ENCODE measurements at regions not wholly inside any gene's neighbourhood (a gene's known extent, or its start where the extent isn't known, plus 50 kb on each side); places are given as distances from the start of the nearest gene placed in this dataset.

GRCh38 chrX:43357741-43358140, 298.4 kb upstream of the MAOA start:
- no peak overlapping the region for H3K4me2 ChIP-seq (ENCODE audit: insufficient read depth, low read length, poor library complexity, severe bottlenecking)
- no peaks in the 10 kb centered on the region for H3K9me3 ChIP-seq (replicated peaks in 1 of 2; ENCODE audit: control insufficient read depth in 2 of 2, insufficient read depth in 1 of 2, low read depth in 1 of 2, low read length in 2 of 2)
- H3K4me3 ChIP-seq (ENCODE audit: low read length in 2 of 2), result no peak overlapping the region
- no peak overlapping the region for H3K18ac ChIP-seq (ENCODE audit: low read length)
- H3K4ac ChIP-seq (ENCODE audit: low read length), result no peak overlapping the region
- H3K27me3 ChIP-seq (ENCODE audit: control insufficient read depth in 3 of 3, insufficient read depth in 3 of 3, low read depth in 1 of 3, low read length in 3 of 3), result no peaks in the 10 kb centered on the region
- H3K36me3 ChIP-seq (replicated peaks in 1 of 2; ENCODE audit: control insufficient read depth in 2 of 2, insufficient read depth in 2 of 2, low read length in 2 of 2), result no peaks in the 10 kb centered on the region
- no peak overlapping the region for H2BK15ac ChIP-seq (ENCODE audit: low read length)
- H3K14ac ChIP-seq (ENCODE audit: low read length), result no peak overlapping the region
- H3K9ac ChIP-seq (ENCODE audit: low read depth, low read length, poor library complexity), result no peak overlapping the region
- no peak overlapping the region for H2BK12ac ChIP-seq (ENCODE audit: low read length)
- H3K4me1 ChIP-seq (ENCODE audit: control insufficient read depth in 2 of 2, insufficient read depth in 1 of 2, low read depth in 1 of 2, low read length in 2 of 2), result no peaks in the 10 kb centered on the region
- no CpG with 5 or more reads among the region's 1 CpG for WGBS, 2 donors (ENCODE audit: extremely low coverage in 2 of 2, insufficient read length in 2 of 2, insufficient replicate concordance in 1 of 2)
- no peak overlapping the region for H2BK5ac ChIP-seq (ENCODE audit: low read length)
- H2AK5ac ChIP-seq (ENCODE audit: low read depth, low read length), result no peak overlapping the region
- no peak overlapping the region for H2AFZ ChIP-seq (ENCODE audit: low read length)
- no peaks in the 10 kb centered on the region for H3K79me1 ChIP-seq (ENCODE audit: low read depth, low read length)
- no peak overlapping the region for H3K23ac ChIP-seq (ENCODE audit: low read depth, low read length, poor library complexity)
- no peak for DNase-seq (ENCODE audit: low spot score)
- no peak overlapping the region for H2BK120ac ChIP-seq (ENCODE audit: low read depth, low read length)
- no peak overlapping the region for H4K91ac ChIP-seq (ENCODE audit: low read depth, low read length, poor library complexity)
- H4K8ac ChIP-seq (ENCODE audit: low read depth, low read length), result no peak overlapping the region
- H3K27ac ChIP-seq (replicated peaks; ENCODE audit: low read length), result no peak overlapping the region

GRCh38 chrX:43373032-43373431, 283.1 kb upstream of the MAOA start:
- DNase-seq (ENCODE audit: low spot score), result no peak
- H3K4me2 ChIP-seq (ENCODE audit: insufficient read depth, low read length, poor library complexity, severe bottlenecking), result no peak overlapping the region
- H3K14ac ChIP-seq (ENCODE audit: low read length), result no peak overlapping the region
- no peaks in the 10 kb centered on the region for H3K79me1 ChIP-seq (ENCODE audit: low read depth, low read length)
- H2BK12ac ChIP-seq (ENCODE audit: low read length), result no peak overlapping the region
- no peak overlapping the region for H2BK15ac ChIP-seq (ENCODE audit: low read length)
- H3K27me3 ChIP-seq (ENCODE audit: control insufficient read depth in 3 of 3, insufficient read depth in 3 of 3, low read depth in 1 of 3, low read length in 3 of 3), result no peaks in the 10 kb centered on the region
- H4K91ac ChIP-seq (ENCODE audit: low read depth, low read length, poor library complexity), result no peak overlapping the region
- H3K4me3 ChIP-seq (ENCODE audit: low read length in 2 of 2), result no peak overlapping the region
- H3K18ac ChIP-seq (ENCODE audit: low read length), result no peak overlapping the region
- no peak overlapping the region for H4K8ac ChIP-seq (ENCODE audit: low read depth, low read length)
- H3K4ac ChIP-seq (ENCODE audit: low read length), result no peak overlapping the region
- no peak overlapping the region for H2BK5ac ChIP-seq (ENCODE audit: low read length)
- no peak overlapping the region for H3K27ac ChIP-seq (replicated peaks; ENCODE audit: low read length)
- H3K9me3 ChIP-seq (replicated peaks in 1 of 2; ENCODE audit: control insufficient read depth in 2 of 2, insufficient read depth in 1 of 2, low read depth in 1 of 2, low read length in 2 of 2), result no peaks in the 10 kb centered on the region
- no peaks in the 10 kb centered on the region for H3K36me3 ChIP-seq (replicated peaks in 1 of 2; ENCODE audit: control insufficient read depth in 2 of 2, insufficient read depth in 2 of 2, low read length in 2 of 2)
- H3K4me1 ChIP-seq (ENCODE audit: control insufficient read depth in 2 of 2, insufficient read depth in 1 of 2, low read depth in 1 of 2, low read length in 2 of 2), result no peaks in the 10 kb centered on the region
- no peak overlapping the region for H2AFZ ChIP-seq (ENCODE audit: low read length)
- H2BK120ac ChIP-seq (ENCODE audit: low read depth, low read length), result no peak overlapping the region
- H2AK5ac ChIP-seq (ENCODE audit: low read depth, low read length), result no peak overlapping the region
- no CpG with 5 or more reads among the region's 3 CpGs for WGBS, 2 donors (ENCODE audit: extremely low coverage in 2 of 2, insufficient read length in 2 of 2, insufficient replicate concordance in 1 of 2)
- no peak overlapping the region for H3K23ac ChIP-seq (ENCODE audit: low read depth, low read length, poor library complexity)
- no peak overlapping the region for H3K9ac ChIP-seq (ENCODE audit: low read depth, low read length, poor library complexity)

- WGBS, 2 donors (ENCODE audit: extremely low coverage in 2 of 2, insufficient read length in 2 of 2, insufficient replicate concordance in 1 of 2), result no CpG with 5 or more reads among the region's 3 CpGs
- Histone ChIP-seq H3K4me3 (ENCODE audit: low read length in 2 of 2) (no peak overlapping the region), H3K18ac (ENCODE audit: low read length) (no peak overlapping the region), H3K14ac (ENCODE audit: low read length) (no peak overlapping the region), H4K91ac (ENCODE audit: low read depth, low read length, poor library complexity) (no peak overlapping the region), H3K79me1 (ENCODE audit: low read depth, low read length) (no peaks in the 10 kb centered on the region), H2BK12ac (ENCODE audit: low read length) (no peak overlapping the region), H3K27me3 (ENCODE audit: control insufficient read depth in 3 of 3, insufficient read depth in 3 of 3, low read depth in 1 of 3, low read length in 3 of 3) (no peaks in the 10 kb centered on the region), H3K27ac (replicated peaks; ENCODE audit: low read length) (no peak overlapping the region), H2AFZ (ENCODE audit: low read length) (no peak overlapping the region), H2BK15ac (ENCODE audit: low read length) (no peak overlapping the region), H3K4me1 (ENCODE audit: control insufficient read depth in 2 of 2, insufficient read depth in 1 of 2, low read depth in 1 of 2, low read length in 2 of 2) (no peaks in the 10 kb centered on the region), H3K4me2 (ENCODE audit: insufficient read depth, low read length, poor library complexity, severe bottlenecking) (no peak overlapping the region), H2BK5ac (ENCODE audit: low read length) (no peak overlapping the region), H2BK120ac (ENCODE audit: low read depth, low read length) (no peak overlapping the region), H3K36me3 (replicated peaks in 1 of 2; ENCODE audit: control insufficient read depth in 2 of 2, insufficient read depth in 2 of 2, low read length in 2 of 2) (no peaks in the 10 kb centered on the region), H3K9me3 (replicated peaks in 1 of 2; ENCODE audit: control insufficient read depth in 2 of 2, insufficient read depth in 1 of 2, low read depth in 1 of 2, low read length in 2 of 2) (no peaks in the 10 kb centered on the region), H4K8ac (ENCODE audit: low read depth, low read length) (no peak overlapping the region), H2AK5ac (ENCODE audit: low read depth, low read length) (no peak overlapping the region), H3K23ac (ENCODE audit: low read depth, low read length, poor library complexity) (no peak overlapping the region), H3K4ac (ENCODE audit: low read length) (no peak overlapping the region), H3K9ac (ENCODE audit: low read depth, low read length, poor library complexity) (no peak overlapping the region)
- DNase-seq (ENCODE audit: low spot score), result no peak
Observed at GRCh38 chrX:43375136-43375535, 281.0 kb upstream of the MAOA start.

- H3K23ac ChIP-seq (ENCODE audit: low read depth, low read length, poor library complexity), result no peak overlapping the region
- H4K8ac ChIP-seq (ENCODE audit: low read depth, low read length), result no peak overlapping the region
- H3K4ac ChIP-seq (ENCODE audit: low read length), result no peak overlapping the region
- H3K79me1 ChIP-seq (ENCODE audit: low read depth, low read length), result no peaks in the 10 kb centered on the region
- no peak for DNase-seq (ENCODE audit: low spot score)
- no peak overlapping the region for H3K4me3 ChIP-seq (ENCODE audit: low read length in 2 of 2)
- no peak overlapping the region for H3K27ac ChIP-seq (replicated peaks; ENCODE audit: low read length)
- H2BK120ac ChIP-seq (ENCODE audit: low read depth, low read length), result no peak overlapping the region
- H2AK5ac ChIP-seq (ENCODE audit: low read depth, low read length), result no peak overlapping the region
- no peaks in the 10 kb centered on the region for H3K4me1 ChIP-seq (ENCODE audit: control insufficient read depth in 2 of 2, insufficient read depth in 1 of 2, low read depth in 1 of 2, low read length in 2 of 2)
- H3K18ac ChIP-seq (ENCODE audit: low read length), result no peak overlapping the region
- no peaks in the 10 kb centered on the region for H3K9me3 ChIP-seq (replicated peaks in 1 of 2; ENCODE audit: control insufficient read depth in 2 of 2, insufficient read depth in 1 of 2, low read depth in 1 of 2, low read length in 2 of 2)
- H3K36me3 ChIP-seq (replicated peaks in 1 of 2; ENCODE audit: control insufficient read depth in 2 of 2, insufficient read depth in 2 of 2, low read length in 2 of 2), result no peaks in the 10 kb centered on the region
- no peak overlapping the region for H4K91ac ChIP-seq (ENCODE audit: low read depth, low read length, poor library complexity)
- no peak overlapping the region for H3K14ac ChIP-seq (ENCODE audit: low read length)
- H2BK5ac ChIP-seq (ENCODE audit: low read length), result no peak overlapping the region
- H2BK15ac ChIP-seq (ENCODE audit: low read length), result no peak overlapping the region
- no peak overlapping the region for H3K9ac ChIP-seq (ENCODE audit: low read depth, low read length, poor library complexity)
- no CpG with 5 or more reads among the region's 6 CpGs for WGBS, 2 donors (ENCODE audit: extremely low coverage in 2 of 2, insufficient read length in 2 of 2, insufficient replicate concordance in 1 of 2)
- H2BK12ac ChIP-seq (ENCODE audit: low read length), result no peak overlapping the region
- no peak overlapping the region for H2AFZ ChIP-seq (ENCODE audit: low read length)
- no peak overlapping the region for H3K4me2 ChIP-seq (ENCODE audit: insufficient read depth, low read length, poor library complexity, severe bottlenecking)
- H3K27me3 ChIP-seq (ENCODE audit: control insufficient read depth in 3 of 3, insufficient read depth in 3 of 3, low read depth in 1 of 3, low read length in 3 of 3), result no peaks in the 10 kb centered on the region
Observed at GRCh38 chrX:43380704-43381103, 275.4 kb upstream of the MAOA start.
